ENCODE measurements at regions not wholly inside any gene's neighbourhood (a gene's known extent, or its start where the extent isn't known, plus 50 kb on each side); places are given as distances from the start of the nearest gene placed in this dataset.

GRCh38 chr2:15782009-15782751 lies 158.2 kb upstream of the MYCN start:
- no peak for ATAC-seq
- ChIA-PET CTCF (no interaction called here), POLR2A (no interaction called here)
- Mint-ChIP-seq H3K4me3 (no peak overlapping the region), H3K4me1 (ENCODE audit: low read depth) (no peaks in the 10 kb centered on the region), H3K36me3 (ENCODE audit: low read depth) (no peaks in the 10 kb centered on the region), H3K27ac (no peak overlapping the region), H3K9me3 (no peaks in the 10 kb centered on the region), H3K27me3 (no peaks in the 10 kb centered on the region)
- no peak for TF ChIP-seq CTCF (IDR thresholded peaks at IDR 0.05)
- intact Hi-C loops (cut with micrococcal nuclease), result no loop called here
- no peak for DNase-seq

- H3K27ac Mint-ChIP-seq, result no peak overlapping the region
- H3K4me3 Mint-ChIP-seq, result no peak overlapping the region
- H3K27me3 Mint-ChIP-seq, result no peaks in the 10 kb centered on the region
- POLR2A ChIA-PET, result no interaction called here
- no peaks in the 10 kb centered on the region for H3K4me1 Mint-ChIP-seq (ENCODE audit: low read depth)
- CTCF ChIA-PET, result no interaction called here
- no peaks in the 10 kb centered on the region for H3K36me3 Mint-ChIP-seq (ENCODE audit: low read depth)
- intact Hi-C loops (cut with micrococcal nuclease), result no loop called here
- DNase-seq (no peak), ATAC-seq (no peak)
- no peak for TF ChIP-seq CTCF (IDR thresholded peaks at IDR 0.05)
- H3K9me3 Mint-ChIP-seq, result no peaks in the 10 kb centered on the region
These were observed 157.5 kb upstream of the MYCN start for GRCh38 chr2:15782769-15783294.

GRCh38 chr2:15783489-15783888 lies 156.9 kb upstream of the MYCN start:
- intact Hi-C loops (cut with micrococcal nuclease), result no loop called here
- TF ChIP-seq CTCF (IDR thresholded peaks at IDR 0.05), result no peak
- ATAC-seq, result no peak
- no peak for DNase-seq
- Mint-ChIP-seq H3K4me3 (no peak overlapping the region), H3K27me3 (no peaks in the 10 kb centered on the region), H3K4me1 (ENCODE audit: low read depth) (no peaks in the 10 kb centered on the region), H3K36me3 (ENCODE audit: low read depth) (no peaks in the 10 kb centered on the region), H3K9me3 (no peaks in the 10 kb centered on the region), H3K27ac (no peak overlapping the region)
- CTCF ChIA-PET, result no interaction called here
- POLR2A ChIA-PET, result no interaction called here

- intact Hi-C loops (cut with micrococcal nuclease), result no loop called here
- H3K27ac Mint-ChIP-seq, result no peak overlapping the region
- no peaks in the 10 kb centered on the region for H3K4me1 Mint-ChIP-seq (ENCODE audit: low read depth)
- POLR2A ChIA-PET, result no interaction called here
- CTCF ChIA-PET, result no interaction called here
- TF ChIP-seq CTCF (IDR thresholded peaks at IDR 0.05), result no peak
- no peak for DNase-seq
- no peaks in the 10 kb centered on the region for H3K27me3 Mint-ChIP-seq
- H3K9me3 Mint-ChIP-seq, result no peaks in the 10 kb centered on the region
- H3K4me3 Mint-ChIP-seq, result no peak overlapping the region
- ATAC-seq, result no peak
- H3K36me3 Mint-ChIP-seq (ENCODE audit: low read depth), result no peaks in the 10 kb centered on the region
These were observed 156.1 kb upstream of the MYCN start for GRCh38 chr2:15784106-15784885.

Measured in activated CD8-positive, alpha-beta T cell treated with anti-CD3 and anti-CD28 coated beads for 36 hours (primary cell).